NT2/D1 (cell line): ENCODE measurements at regions not wholly inside any gene's neighbourhood (a gene's known extent, or its start where the extent isn't known, plus 50 kb on each side); places are given as distances from the start of the nearest gene placed in this dataset.

Source experiments
- SUZ12 ChIP-seq: IDR thresholded peaks from 2 replicates; pipeline ENCODE4 v1.6.1; 2011; ENCODE audit not compliant: insufficient read length, insufficient read depth; ENCODE audit errors: extremely low read depth
- ZNF274 ChIP-seq: IDR thresholded peaks from 2 replicates; pipeline ENCODE4 v1.6.1; 2011; ENCODE audit warnings: mild to moderate bottlenecking, low read depth, low read length

DNA sequence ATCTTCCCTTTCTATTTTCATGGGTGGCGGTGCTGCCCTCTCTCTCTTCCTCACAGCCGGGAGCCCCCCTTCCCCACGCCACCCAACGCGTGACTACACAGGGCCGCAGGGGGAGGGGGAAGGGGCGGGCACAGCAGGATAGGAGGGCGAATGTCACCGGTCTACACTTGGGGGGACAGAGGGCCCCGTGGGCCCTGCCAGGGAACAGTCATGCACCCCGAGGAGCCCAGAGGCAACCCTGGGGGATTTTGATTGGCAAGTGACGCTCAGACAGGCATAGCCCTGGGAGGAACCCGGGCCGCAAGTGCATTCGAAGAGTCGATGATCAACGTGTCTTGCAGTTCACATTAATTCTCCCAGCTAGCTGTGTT is 91.1 kb upstream of the ANKRD30BL start:
- TF ChIP-seq ZNF274 (no peak), SUZ12 (no peak)
